ENCODE measurements at regions not wholly inside any gene's neighbourhood (a gene's known extent, or its start where the extent isn't known, plus 50 kb on each side); places are given as distances from the start of the nearest gene placed in this dataset.
"Not testable (repeated sequence)": the region's sequence is repeated elsewhere in the genome, so short reads cannot be mapped to it uniquely, and the experiment has no call there.

GRCh38 chr14:37785298-37785697 is 189.9 kb downstream of the TTC6 start:
- DNase-seq (ENCODE audit: low read depth, low spot score): not testable (repeated sequence)

DNA sequence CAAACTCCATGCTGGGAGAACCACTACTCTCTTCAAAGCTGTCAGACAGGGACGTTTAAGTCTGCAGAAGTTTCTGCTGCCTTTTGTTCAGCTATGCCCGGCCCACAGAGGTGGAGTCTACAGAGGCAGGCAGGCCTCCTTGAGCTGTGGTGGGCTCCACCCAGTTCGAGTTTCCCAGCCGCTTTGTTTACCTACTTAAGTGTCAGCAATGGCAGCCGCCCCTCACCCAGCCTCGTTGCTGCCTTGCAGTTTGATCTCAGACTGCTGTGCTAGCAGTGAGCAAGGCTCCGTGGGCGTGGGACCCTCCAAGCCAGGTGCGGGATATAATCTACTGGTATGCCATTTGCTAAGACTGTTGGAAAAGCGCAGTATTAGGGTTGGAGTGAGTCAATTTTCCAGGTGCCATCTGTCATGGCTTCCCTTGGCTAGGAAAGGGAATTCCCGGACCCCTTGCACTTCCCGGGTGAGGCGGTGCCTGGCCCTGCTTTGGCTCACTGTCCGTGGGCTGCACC is 190.7 kb downstream of the TTC6 start:
- DNase-seq (ENCODE audit: low read depth, low spot score): not testable (repeated sequence)

DNA sequence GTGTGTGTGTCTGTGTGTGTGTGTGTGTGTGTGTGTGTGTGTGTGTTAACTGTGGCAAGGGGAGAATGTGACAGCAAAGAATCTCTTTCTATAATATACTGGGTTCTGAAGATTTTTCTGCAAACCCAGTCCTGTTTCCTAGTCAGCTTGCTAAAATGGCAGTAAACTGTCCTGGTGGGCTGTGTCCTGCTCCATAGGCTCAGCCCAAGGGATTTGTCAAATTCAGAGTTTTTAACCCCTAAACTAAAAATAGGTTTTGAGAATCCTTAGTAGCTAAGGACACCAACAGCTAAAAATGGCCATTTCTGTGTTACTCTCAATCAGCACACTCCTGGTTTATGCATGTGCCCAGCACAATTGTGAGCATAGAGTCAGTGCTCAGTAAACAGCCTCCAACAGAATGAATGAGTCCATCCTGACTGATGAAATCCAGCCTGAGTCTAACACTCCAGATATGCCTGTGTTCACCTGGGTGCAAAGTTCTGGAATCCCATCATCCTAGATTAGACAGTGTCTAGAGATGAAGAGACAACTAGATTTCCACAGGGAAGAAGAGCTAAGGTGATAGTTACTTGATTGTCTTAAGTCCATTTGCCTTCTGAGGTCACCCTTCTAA is 192.6 kb downstream of the TTC6 start:
- DNase-seq (ENCODE audit: low read depth, low spot score): no peak

DNA sequence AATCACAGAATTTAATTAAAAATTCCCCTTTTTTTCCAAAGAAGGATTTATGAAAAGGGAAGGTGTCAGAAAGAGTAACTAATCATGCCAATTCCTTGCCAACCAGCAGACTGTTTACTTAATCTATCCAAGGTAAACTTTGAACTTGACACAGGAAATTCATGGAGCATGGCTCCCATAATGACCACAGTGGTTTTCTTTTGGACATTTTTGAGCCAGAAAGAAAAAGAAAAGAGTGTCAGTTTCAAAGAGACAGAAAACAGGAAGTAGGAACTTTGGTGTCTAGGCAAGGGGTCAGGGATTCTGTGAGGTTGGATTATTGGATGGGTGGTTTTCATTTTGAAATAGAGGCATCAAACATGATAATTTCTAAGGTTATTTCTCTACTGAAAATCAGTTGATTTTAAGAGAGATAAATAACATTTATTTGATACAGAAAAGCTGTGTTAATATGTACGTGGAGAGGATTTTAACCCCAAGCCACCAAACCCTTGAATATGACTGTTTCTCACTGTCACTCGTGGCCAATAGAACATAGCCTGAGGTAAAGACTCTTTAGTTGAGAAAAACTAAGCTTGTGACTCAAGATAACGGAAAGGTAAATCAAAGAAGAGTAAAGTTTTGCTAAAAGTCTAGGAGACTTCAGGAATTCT is 196.1 kb downstream of the TTC6 start:
- no peak for DNase-seq (ENCODE audit: low read depth, low spot score)

DNA sequence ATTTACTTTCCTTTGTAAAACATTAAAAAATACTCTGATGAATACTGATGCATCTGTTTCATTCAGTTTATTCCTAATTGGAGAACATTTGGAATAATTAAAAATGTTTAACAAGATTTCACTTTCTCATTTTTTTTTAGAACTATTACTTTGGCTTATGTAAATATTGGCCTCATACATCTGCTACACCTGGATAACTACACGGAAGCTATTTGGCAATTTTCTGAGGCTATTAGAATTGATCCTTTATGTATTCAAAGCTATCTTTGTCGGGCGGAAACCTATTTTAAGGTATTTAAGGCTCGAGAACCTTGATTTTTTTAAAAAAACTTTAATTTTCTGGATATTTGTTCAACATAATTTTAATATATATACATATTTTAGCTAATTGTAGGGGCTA is 196.7 kb downstream of the TTC6 start:
- DNase-seq (ENCODE audit: low read depth, low spot score): no peak

GRCh38 chr14:37796703-37797416 is 201.4 kb downstream of the TTC6 start:
- DNase-seq (ENCODE audit: low read depth, low spot score): no peak

DNA sequence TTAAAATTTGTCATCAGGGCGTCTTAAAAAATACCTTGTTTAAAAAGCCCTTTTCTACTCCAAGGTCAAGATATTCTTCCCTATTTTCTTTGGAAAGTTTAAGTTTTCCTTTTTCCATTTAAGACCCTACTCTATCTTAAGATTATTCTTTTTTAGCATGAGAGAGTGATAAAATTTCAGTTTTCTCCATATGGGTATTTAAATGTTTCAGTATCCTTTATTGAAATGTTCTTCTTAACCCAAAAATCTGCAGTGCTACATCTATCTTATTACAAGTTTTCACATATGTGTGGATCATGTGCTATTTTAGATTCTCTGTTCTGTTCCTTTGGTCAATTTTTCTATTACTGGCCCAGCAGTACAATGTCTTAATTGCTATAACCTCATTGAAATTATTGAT is 202.2 kb downstream of the TTC6 start:
- no peak for DNase-seq (ENCODE audit: low read depth, low spot score)

GRCh38 chr14:37807722-37808121 is 212.3 kb downstream of the TTC6 start:
- DNase-seq (ENCODE audit: low read depth, low spot score): no peak

DNA sequence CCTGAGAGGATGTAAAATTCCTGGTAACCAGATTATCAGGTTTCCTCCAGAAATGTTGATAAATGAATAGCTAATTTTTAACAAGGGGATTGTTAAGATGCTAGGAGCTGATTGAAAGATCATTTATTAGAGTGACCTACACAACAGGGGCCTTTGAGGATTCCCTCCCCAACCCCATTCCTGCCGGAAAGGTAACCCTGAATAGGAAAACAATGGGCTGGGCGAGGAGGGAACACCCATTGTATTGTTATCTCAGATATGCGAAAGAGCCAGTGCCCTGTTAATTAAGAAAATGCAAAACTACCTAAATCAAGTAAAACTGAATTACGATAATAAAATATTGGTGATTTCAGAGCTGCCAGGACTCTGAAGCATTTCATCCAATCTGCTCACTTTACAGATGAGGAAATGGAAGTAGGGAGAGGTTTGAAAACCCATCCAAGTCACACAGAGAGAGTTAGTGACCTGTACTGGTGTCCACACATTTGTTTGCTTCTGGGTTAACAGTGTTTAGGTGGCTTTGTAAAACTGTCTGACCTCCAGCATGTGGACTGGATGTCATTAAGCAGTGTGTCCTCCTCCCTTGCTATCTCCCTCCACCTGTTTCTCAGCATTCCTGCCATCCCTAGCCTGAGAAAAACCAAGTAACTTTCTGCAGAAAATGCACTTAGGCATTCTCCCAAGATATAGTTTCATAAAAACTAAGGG is 214.8 kb downstream of the TTC6 start:
- no peak for DNase-seq (ENCODE audit: low read depth, low spot score)

GRCh38 chr14:37813732-37814131 is 218.3 kb downstream of the TTC6 start:
- DNase-seq (ENCODE audit: low read depth, low spot score): no peak

DNA sequence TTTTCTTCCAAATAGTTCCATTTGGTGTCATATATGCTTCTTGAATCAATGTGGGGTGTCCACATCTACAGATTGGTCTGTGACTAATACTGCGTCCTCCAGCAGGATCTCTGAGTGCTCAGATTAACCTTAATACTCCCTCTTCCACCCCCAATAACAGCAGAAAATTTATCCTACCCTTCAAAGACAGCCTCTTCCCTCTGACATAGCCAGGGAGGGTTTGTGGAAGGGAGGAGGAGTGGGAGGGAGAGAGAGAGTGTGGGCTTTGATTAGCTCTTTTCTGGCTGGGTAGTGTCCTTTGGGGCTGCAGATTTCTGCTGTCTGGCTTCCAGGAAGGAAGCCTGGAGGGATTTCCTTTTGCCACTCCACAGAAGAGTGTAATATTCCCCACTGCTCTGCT is 220.7 kb downstream of the TTC6 start:
- DNase-seq (ENCODE audit: low read depth, low spot score): no peak

- no peak for DNase-seq (ENCODE audit: low read depth, low spot score)
Observed at GRCh38 chr14:37816743-37817295, 221.4 kb downstream of the TTC6 start.

DNA sequence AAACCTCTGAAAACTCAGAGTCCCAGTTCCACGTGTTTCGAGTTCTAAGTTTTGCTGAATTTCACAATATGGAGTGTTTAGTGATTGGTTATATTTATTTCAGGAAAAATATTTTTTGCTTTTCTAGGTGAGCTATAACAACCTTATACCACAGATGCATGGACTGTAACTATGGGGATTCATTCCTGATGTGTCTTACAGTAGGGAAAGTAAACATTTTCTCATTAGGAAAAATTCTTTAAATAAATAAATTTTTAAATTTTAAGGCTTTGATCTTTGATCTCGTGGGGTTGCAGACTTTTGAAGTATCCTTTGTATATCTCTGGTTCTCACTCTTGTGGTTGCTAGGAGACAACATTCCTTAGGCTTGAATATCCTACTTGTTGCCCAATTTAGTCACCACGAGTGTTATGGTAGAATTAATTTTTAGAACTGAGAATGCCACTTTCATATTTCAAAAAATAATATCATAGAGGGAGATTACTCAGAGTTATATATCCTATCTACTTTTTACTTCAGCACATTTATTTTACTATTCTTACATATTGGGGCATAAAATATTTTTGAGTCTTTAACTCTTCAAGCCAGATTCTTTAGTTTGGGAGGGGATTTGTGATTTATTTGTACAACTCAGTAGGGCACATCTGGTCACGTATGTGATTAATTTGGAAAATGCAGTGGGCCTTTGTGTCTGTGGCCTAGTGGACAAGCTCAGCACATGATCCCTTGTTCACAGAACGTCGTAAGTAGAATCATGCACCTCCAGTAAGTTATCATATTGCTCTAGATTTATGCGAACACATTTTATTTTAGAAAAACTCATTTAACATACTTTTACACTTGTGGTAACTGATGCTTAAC is 224.0 kb downstream of the TTC6 start:
- no peak for DNase-seq (ENCODE audit: low read depth, low spot score)

GRCh38 chr14:37820810-37821209 is 225.4 kb downstream of the TTC6 start:
- DNase-seq (ENCODE audit: low read depth, low spot score): not testable (repeated sequence)

- DNase-seq (ENCODE audit: low read depth, low spot score): no peak
Observed at GRCh38 chr14:37824939-37825712, 229.7 kb downstream of the TTC6 start.

DNA sequence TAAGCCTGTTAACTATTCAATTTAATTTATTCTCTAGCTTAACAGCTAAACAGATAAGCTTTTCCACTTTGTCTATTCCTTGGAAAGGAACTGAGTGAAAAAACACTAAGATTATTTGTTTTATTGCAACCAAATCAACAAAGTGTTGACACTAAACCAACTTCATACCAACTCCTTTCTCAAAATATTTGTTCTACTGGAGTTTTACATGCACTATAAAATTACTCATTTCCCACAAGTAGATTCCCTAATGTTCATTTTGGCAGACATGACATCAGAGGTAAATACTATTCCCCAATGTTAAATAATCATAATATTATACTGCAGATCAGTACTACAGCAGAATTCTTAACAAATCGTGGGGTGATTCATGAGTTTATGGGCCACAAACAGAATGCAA is 231.4 kb downstream of the TTC6 start:
- no peak for DNase-seq (ENCODE audit: low read depth, low spot score)

- DNase-seq (ENCODE audit: low read depth, low spot score): no peak
Observed at GRCh38 chr14:37830271-37830670, 234.8 kb downstream of the TTC6 start.

GRCh38 chr14:37834275-37834674 is 238.8 kb downstream of the TTC6 start:
- DNase-seq (ENCODE audit: low read depth, low spot score): no peak

GRCh38 chr14:37838778-37839177 is 243.3 kb downstream of the TTC6 start:
- not testable (repeated sequence) for DNase-seq (ENCODE audit: low read depth, low spot score)

DNA sequence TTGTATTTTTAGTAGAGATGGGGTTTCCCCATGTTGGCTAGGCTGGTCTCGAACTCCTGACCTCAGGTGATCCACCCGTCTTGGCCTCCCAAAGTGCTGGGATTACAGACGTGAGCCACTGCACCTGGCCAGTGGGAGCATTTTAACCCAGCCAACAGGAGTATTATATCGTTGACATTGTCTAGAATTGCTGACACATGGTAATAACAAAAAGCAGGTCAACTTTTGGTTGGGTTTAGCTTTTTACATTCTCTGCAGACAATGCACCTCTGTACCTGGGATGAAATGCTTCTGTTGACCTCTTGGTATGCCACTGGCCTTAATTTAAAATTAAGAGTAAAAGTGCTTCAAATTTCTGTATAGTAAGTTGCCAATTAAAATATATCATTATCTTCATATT is 245.6 kb downstream of the TTC6 start:
- not testable (repeated sequence) for DNase-seq (ENCODE audit: low read depth, low spot score)

Measured in pulmonary artery endothelial cell (primary cell).